Neural cell (in vitro differentiated cells): ENCODE measurements at regions not wholly inside any gene's neighbourhood (a gene's known extent, or its start where the extent isn't known, plus 50 kb on each side); places are given as distances from the start of the nearest gene placed in this dataset.

Experiments used
- H2AFZ ChIP-seq: fragments of 200-600, 300-800 bp; sonication (generic), shearing (Covaris generic); 2 replicates; pipeline ENCODE4 v1.6.0; 2014; ENCODE audit warnings: low read depth, mild to moderate bottlenecking, antibody characterized with exemption, low read length, moderate library complexity
- H3F3A ChIP-seq: fragments of 200-600 bp; shearing (Covaris generic); 2 replicates; pipeline ENCODE4 v1.6.1; 2016; ENCODE audit warnings: mild to moderate bottlenecking, moderate library complexity, mixed read lengths, antibody characterized with exemption, low read length; ENCODE audit not compliant: insufficient read depth, poor library complexity, severe bottlenecking
- H3K27ac ChIP-seq: fragments of 200-600, 300-800 bp; sonication (generic), shearing (Covaris generic); 2 replicates; pipeline ENCODE4 v1.5.1; 2014; ENCODE audit warnings: mild to moderate bottlenecking, low read length, moderate library complexity
- H3K27me3 ChIP-seq: fragments of 300-800, 200-600 bp; sonication (generic), shearing (Covaris generic); 2 replicates; pipeline ENCODE4 v1.6.0; 2014; ENCODE audit warnings: mild to moderate bottlenecking, low read depth, low read length, moderate library complexity; ENCODE audit not compliant: insufficient read depth
- H3K36me3 ChIP-seq: fragments of 300-800, 200-600 bp; sonication (generic), shearing (Covaris generic); 2 replicates; pipeline ENCODE4 v1.5.1; 2014; ENCODE audit warnings: mild to moderate bottlenecking, antibody characterized with exemption, low read length, moderate library complexity; ENCODE audit not compliant: insufficient read depth
- H3K4me2 ChIP-seq: fragments of 300-800, 200-600 bp; sonication (generic), shearing (Covaris generic); 2 replicates; pipeline ENCODE4 v1.6.0; 2014; ENCODE audit warnings: mild to moderate bottlenecking, low read length
- H3K4me3 ChIP-seq: fragments of 300-800, 200-600 bp; sonication (generic), shearing (Covaris generic); 2 replicates; pipeline ENCODE4 v1.5.1; 2014; ENCODE audit warnings: mild to moderate bottlenecking, low read length, moderate library complexity
- H3K79me2 ChIP-seq: fragments of 200-600 bp; shearing (Covaris generic); replicated peaks from 2 replicates; pipeline ENCODE4 v1.6.0; 2014; ENCODE audit warnings: mild to moderate bottlenecking, low read length, moderate library complexity; ENCODE audit not compliant: insufficient read depth
- H3K9ac ChIP-seq: fragments of 300-800, 200-600 bp; sonication (generic), shearing (Covaris generic); 2 replicates; pipeline ENCODE4 v1.6.1; 2016; ENCODE audit warnings: mild to moderate bottlenecking, low read length, mixed read lengths
- H3K9me2 ChIP-seq: fragments of 200-600 bp; shearing (Covaris generic); 2 replicates; pipeline ENCODE4 v1.6.1; 2016; ENCODE audit warnings: mild to moderate bottlenecking, low read length, mixed read lengths; ENCODE audit not compliant: insufficient read depth
- H3K9me3 ChIP-seq: fragments of 200-600, 300-800 bp; sonication (generic), shearing (Covaris generic); 2 replicates; pipeline ENCODE4 v1.6.1; 2016; ENCODE audit warnings: mild to moderate bottlenecking, mixed run types, low read length, moderate library complexity, mixed read lengths
- H4K20me1 ChIP-seq: fragments of 200-600 bp; shearing (Covaris generic); 2 replicates; pipeline ENCODE4 v1.6.1; 2016; ENCODE audit warnings: mild to moderate bottlenecking, mixed run types; ENCODE audit not compliant: insufficient read depth
- CTCF ChIP-seq: fragments of 450-650 bp; IDR thresholded peaks from 2 replicates; pipeline ENCODE4 v1.5.1; 2014; ENCODE audit warnings: antibody characterized with exemption, mild to moderate bottlenecking, moderate library complexity; ENCODE audit not compliant: poor library complexity, severe bottlenecking
- EP300 ChIP-seq: fragments of 450-650 bp; conservative IDR thresholded peaks from 2 replicates; pipeline ENCODE4 v1.6.1; 2014; ENCODE audit warnings: antibody characterized with exemption, mild to moderate bottlenecking, moderate library complexity; ENCODE audit not compliant: poor library complexity, severe bottlenecking
- EZH2 ChIP-seq: fragments of 200-600, 300-800 bp; shearing (Covaris generic), sonication (generic); IDR thresholded peaks from 2 replicates; pipeline ENCODE4 v1.6.1; 2014; ENCODE audit warnings: antibody characterized with exemption, low read length, borderline replicate concordance, mild to moderate bottlenecking; ENCODE audit not compliant: insufficient read depth, poor library complexity, severe bottlenecking
- MXI1 ChIP-seq: fragments of 450-650 bp; conservative IDR thresholded peaks from 2 replicates; pipeline ENCODE4 v1.6.1; 2014; ENCODE audit warnings: antibody characterized with exemption, mild to moderate bottlenecking; ENCODE audit not compliant: poor library complexity, severe bottlenecking
- POLR2AphosphoS5 ChIP-seq: IDR thresholded peaks from 2 replicates; pipeline ENCODE4 v1.6.1; 2012
- RAD21 ChIP-seq: fragments of 450-650 bp; conservative IDR thresholded peaks from 2 replicates; pipeline ENCODE4 v1.6.1; 2014; ENCODE audit warnings: antibody characterized with exemption, mild to moderate bottlenecking, moderate library complexity
- REST ChIP-seq: IDR thresholded peaks from 2 replicates; pipeline ENCODE4 v1.6.1; 2012; ENCODE audit warnings: borderline replicate concordance
- SMC3 ChIP-seq: fragments of 450-650 bp; conservative IDR thresholded peaks from 2 replicates; pipeline ENCODE4 v1.6.1; 2014; ENCODE audit warnings: antibody characterized with exemption, mild to moderate bottlenecking, moderate library complexity; ENCODE audit not compliant: poor library complexity
- TAF1 ChIP-seq: IDR thresholded peaks from 2 replicates; pipeline ENCODE4 v1.6.1; 2012; ENCODE audit warnings: low read depth

- Histone ChIP-seq H3K9me3 (no peaks in the 10 kb centered on the region), H3K4me3 (no peak overlapping the region), H3K79me2 (no peaks in the 10 kb centered on the region), H3F3A (no peaks in the 10 kb centered on the region), H3K36me3 (no peaks in the 10 kb centered on the region), H4K20me1 (no peaks in the 10 kb centered on the region), H3K9ac (no peak overlapping the region), H3K4me2 (no peak overlapping the region), H3K27me3 (no peaks in the 10 kb centered on the region), H3K9me2 (no peaks in the 10 kb centered on the region), H3K27ac (no peak overlapping the region), H2AFZ (no peak overlapping the region)
- TF ChIP-seq REST (no peak), TAF1 (no peak), RAD21 (no peak), EZH2 (no peak), POLR2AphosphoS5 (no peak), MXI1 (no peak), EP300 (no peak), SMC3 (no peak), CTCF (no peak)
Measured at GRCh38 chr3:3559786-3560185, 239.4 kb upstream of the LRRN1 start.

GRCh38 chr3:3556078-3556477 lies 243.2 kb upstream of the LRRN1 start:
- no peaks in the 10 kb centered on the region for H3K79me2 ChIP-seq
- H4K20me1 ChIP-seq = no peaks in the 10 kb centered on the region
- no peak overlapping the region for H3K4me2 ChIP-seq
- H3K4me3 ChIP-seq = no peak overlapping the region
- H3K36me3 ChIP-seq = no peaks in the 10 kb centered on the region
- H3K9me3 ChIP-seq = no peaks in the 10 kb centered on the region
- H3K27me3 ChIP-seq = no peaks in the 10 kb centered on the region
- H3K9me2 ChIP-seq = no peaks in the 10 kb centered on the region
- H3K27ac ChIP-seq = no peak overlapping the region
- TF ChIP-seq SMC3 = no peak
- TF ChIP-seq MXI1 = no peak
- TF ChIP-seq REST = no peak
- no peak for TF ChIP-seq CTCF
- TF ChIP-seq EZH2 = no peak
- TF ChIP-seq EP300 = no peak
- TF ChIP-seq TAF1 = no peak
- no peak for TF ChIP-seq RAD21
- TF ChIP-seq POLR2AphosphoS5 = no peak
- no peak overlapping the region for H2AFZ ChIP-seq
- H3K9ac ChIP-seq = no peak overlapping the region
- H3F3A ChIP-seq = no peaks in the 10 kb centered on the region
